Esophagus squamous epithelium (tissue), 4 donors: ENCODE measurements at regions not wholly inside any gene's neighbourhood (a gene's known extent, or its start where the extent isn't known, plus 50 kb on each side); places are given as distances from the start of the nearest gene placed in this dataset.

ENCODE experiments used
- CTCF ChIP-seq, 6 experiments: fragments of 450-650 bp in 4 of 6; fragments of 200-600 bp in 2 of 6; sonication (generic) in 2 of 6; IDR thresholded peaks; one replicate each; pipeline ENCODE4 v1.5.1; 2016 to 2019; ENCODE audit warnings: antibody characterized with exemption in 6 of 6, mild to moderate bottlenecking in 4 of 6, moderate library complexity in 4 of 6
- POLR2A ChIP-seq, 4 donors: fragments of 450-650 bp; IDR thresholded peaks; one replicate each; pipeline ENCODE4 v1.6.1; 2017; ENCODE audit warnings: antibody characterized with exemption in 4 of 4, mild to moderate bottlenecking in 4 of 4, moderate library complexity in 3 of 4

- TF ChIP-seq CTCF (IDR thresholded peaks at IDR 0.05) (no peak), POLR2A (IDR thresholded peaks at IDR 0.05) (no peak)
Observed at GRCh38 chr3:30320392-30320791, 286.0 kb upstream of the TGFBR2 start.
